GM18858 (cell line): ENCODE measurements at regions not wholly inside any gene's neighbourhood (a gene's known extent, or its start where the extent isn't known, plus 50 kb on each side); places are given as distances from the start of the nearest gene placed in this dataset.
"Not testable (repeated sequence)": the region's sequence is repeated elsewhere in the genome, so short reads cannot be mapped to it uniquely, and the experiment has no call there.

Experiments
- ATAC-seq: cut with Tn5 transposase; IDR thresholded peaks from one replicate; pipeline ENCODE4 v1.9.1; 2021; ENCODE audit not compliant: unreplicated experiment

- no peak for ATAC-seq
Measured at GRCh38 chr18:70414315-70414900, 125.6 kb downstream of the SOCS6 start.

GRCh38 chr18:70413455-70413854 lies 124.6 kb downstream of the SOCS6 start:
- no peak for ATAC-seq

- no peak for ATAC-seq
Measured at GRCh38 chr18:70411876-70412435, 123.1 kb downstream of the SOCS6 start.

DNA sequence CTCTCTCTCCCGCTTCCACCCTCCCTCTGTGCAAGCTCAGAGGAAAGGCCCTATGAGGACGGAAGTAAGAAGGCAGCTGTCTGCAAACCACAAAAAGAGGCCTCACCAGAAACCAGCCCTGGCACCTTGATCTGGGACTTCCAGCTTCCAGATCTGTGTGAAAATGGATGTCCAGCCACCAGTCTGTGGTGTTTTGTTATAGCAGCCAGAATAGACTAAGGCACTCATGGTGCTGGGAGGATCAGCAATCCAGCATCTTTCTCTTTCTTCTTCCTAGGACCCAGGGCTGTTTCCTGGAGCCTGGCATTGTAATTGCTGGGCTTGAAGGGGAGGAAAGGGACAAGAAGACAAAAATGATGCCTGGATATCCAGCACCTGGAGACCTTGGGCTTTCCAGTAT lies 122.5 kb downstream of the SOCS6 start:
- no peak for ATAC-seq

DNA sequence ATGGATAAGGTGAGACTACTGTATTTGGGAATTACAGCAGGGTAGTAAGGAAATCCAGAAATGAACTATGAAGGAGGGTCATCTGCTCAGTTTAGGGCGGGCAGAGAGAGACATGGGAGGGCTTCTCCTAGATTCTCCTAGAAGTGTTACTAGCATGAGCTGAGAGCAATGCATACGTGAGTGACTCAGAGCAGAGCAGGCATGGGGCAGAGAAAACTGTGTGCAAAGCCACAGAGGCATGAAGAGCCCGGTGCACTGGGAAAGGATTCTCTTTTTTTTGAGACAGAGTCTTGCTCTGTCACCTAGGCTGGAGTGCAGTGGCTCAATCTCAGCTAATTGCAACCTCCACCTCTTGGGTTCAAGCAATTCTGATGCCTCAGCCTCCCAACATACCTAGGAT lies 116.2 kb downstream of the SOCS6 start:
- no peak for ATAC-seq

- no peak for ATAC-seq
Measured at GRCh38 chr18:70400476-70400875, 111.6 kb downstream of the SOCS6 start.

- no peak for ATAC-seq
Measured at GRCh38 chr18:70398076-70398475, 109.2 kb downstream of the SOCS6 start.

GRCh38 chr18:70397259-70397925 lies 108.5 kb downstream of the SOCS6 start:
- ATAC-seq = no peak

GRCh38 chr18:70395771-70396170 lies 106.9 kb downstream of the SOCS6 start:
- ATAC-seq = not testable (repeated sequence)

DNA sequence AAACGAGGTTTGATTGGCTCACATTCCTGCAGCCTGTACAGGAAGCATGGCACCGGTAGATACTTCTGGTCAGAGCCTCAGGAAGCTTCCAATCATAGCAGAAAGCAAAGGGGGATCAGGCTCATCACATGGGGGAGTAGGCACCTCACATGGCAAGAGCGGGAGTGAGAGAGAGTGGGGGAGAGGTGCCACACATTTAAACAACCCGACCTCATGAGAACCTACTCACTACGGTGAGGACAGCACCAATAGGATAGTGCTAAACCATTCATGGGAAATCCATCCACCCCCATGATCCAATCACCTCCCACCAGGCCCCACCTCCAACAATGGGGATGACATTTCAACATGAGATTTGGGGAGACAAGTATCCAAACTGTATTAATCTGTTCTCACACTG lies 105.8 kb downstream of the SOCS6 start:
- ATAC-seq = no peak

DNA sequence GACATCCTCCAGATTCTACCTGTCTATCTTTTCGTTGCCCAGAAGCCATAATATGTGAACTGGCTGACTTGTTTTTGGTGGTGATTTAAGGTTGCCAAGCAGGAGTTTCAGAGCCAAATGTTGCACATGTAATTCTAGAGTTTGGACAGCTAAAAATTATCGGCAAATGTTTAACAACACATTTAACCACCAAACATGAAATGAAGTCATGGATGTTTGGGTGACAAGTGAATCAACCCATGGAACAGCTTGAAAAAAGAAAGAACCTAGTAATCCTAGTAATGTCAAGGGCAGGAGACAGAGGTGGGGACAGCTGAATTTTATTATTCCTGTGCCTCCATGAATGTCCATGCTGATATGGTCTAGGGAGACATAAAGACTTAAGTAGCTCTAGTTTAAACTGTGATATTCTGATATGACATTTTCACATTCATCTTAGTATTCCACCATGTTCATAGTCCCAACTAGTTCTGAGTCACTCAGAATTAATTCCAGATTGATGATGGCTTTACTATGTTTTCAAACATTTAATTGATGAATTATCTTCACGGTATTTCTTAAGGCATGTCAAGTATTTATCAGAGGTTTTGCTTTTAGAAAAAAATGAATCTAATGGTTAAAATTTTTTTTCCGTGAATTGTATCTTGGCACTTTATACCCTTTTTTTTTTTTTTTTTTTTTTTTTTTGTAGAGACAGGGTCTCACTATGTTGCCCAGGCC lies 101.7 kb downstream of the SOCS6 start:
- ATAC-seq = no peak

- not testable (repeated sequence) for ATAC-seq
Measured at GRCh38 chr18:70389036-70389435, 100.2 kb downstream of the SOCS6 start.

DNA sequence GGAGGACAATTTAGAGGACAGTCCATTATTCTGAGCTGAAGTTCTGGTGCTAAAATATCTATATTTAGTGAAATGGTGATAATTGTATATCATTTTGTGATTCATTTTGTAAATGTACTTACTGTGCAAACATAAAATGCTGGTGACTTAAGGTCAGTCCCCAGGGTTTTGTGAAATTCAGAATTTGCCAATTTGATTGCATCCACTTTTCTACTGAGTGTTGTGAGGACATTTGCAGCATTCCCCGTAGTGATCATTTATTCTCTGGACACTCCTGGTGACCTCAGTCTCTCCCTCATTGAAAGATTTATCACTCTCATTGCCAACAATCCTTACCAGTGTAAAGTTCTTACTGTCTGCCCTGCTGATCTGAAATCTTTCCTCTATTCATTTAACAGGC lies 98.2 kb downstream of the SOCS6 start:
- ATAC-seq = no peak

DNA sequence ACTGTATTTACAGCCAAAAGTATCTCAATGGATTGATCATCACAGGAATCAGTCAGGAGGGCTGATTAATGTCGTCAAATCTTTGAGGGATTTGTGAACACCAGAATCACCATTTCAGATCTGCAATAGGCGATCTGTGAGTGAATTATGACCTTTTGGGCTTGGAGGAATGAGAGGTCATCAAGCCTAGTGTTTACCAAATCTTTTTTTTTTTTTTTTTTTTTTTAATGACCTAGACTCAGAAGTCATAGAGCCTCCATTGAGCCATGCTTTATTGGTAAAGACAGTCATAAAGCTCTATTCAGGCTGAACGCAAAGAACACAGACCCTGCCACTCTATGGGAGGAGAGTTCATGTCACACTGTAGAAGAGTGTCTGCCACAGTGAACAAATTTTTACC lies 97.7 kb downstream of the SOCS6 start:
- ATAC-seq = no peak

GRCh38 chr18:70385474-70385873 lies 96.6 kb downstream of the SOCS6 start:
- ATAC-seq = no peak

DNA sequence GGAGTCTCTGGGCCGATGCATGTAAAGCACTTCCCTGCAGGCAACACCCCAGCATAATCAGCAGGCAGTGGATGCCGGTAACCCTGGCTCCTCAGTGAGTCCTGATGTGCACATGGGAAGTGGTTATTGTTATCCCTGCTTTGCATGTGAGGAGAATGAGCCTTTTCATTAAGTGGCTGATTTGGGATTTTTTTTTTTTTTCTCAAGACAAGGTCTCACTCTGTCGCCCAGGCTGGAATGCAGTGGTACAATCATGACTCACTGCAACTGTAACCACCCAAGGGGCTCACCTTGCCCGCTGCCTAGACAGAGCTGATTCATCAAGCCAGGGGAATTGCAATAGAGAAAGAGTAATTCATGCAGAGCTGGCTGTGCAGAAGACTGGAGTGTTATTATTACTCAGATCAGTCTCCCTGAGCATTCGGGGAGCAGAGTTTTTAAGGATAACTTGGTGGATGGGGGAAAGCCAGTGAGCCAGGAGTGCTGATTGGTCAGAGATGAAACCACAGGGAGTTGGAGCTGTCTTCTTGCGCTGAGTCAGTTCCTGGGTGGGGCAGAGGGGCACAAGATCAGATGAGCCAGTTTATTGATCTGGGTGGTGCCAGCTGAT lies 95.4 kb downstream of the SOCS6 start:
- no peak for ATAC-seq

DNA sequence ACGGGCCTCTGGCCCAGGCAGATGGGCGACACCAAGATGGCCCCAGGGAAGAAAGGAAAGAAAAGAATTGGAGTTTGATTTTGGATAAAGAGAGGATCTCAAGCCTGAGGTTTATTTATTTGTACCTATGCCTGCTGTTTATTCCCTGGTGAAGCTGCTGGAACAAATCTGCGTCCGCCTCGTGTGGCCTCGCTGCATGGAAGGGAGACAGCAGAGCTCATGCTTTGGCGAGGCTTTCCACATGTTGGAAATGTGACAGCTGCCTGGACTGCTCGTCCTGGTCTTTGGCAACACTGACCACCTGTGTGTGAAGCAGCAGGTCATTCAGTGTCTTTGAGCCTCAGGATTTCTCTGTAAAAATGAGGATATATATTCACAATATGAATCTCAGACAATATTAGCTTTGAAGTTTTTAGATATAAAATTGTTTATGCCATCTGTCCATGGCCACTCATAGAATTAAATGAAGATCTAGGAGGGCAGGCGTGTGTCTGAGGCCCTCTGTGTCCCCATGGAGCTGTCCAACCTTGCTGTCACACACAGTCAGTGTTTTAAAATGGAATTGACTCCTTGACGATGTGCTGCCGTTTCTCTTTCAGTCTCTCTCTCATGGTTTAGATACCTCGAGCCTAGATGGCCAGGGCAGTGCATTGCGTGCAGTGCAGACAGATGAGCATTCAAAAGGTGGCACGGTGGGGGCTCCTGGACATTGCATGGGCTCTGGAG lies 94.3 kb downstream of the SOCS6 start:
- ATAC-seq = no peak

GRCh38 chr18:70382017-70382416 lies 93.2 kb downstream of the SOCS6 start:
- no peak for ATAC-seq

GRCh38 chr18:70380915-70381896 lies 92.4 kb downstream of the SOCS6 start:
- ATAC-seq = no peak
